ENCODE measurements at regions not wholly inside any gene's neighbourhood (a gene's known extent, or its start where the extent isn't known, plus 50 kb on each side); places are given as distances from the start of the nearest gene placed in this dataset.

- no peak for TF ChIP-seq CTCF (IDR thresholded peaks at IDR 0.05; ENCODE audit: borderline replicate concordance, extremely low read depth, low read length, poor library complexity, severe bottlenecking)
- no peak for TF ChIP-seq EZH2 (IDR thresholded peaks at IDR 0.05; ENCODE audit: borderline replicate concordance, low read depth, low read length, severe bottlenecking)
- Histone ChIP-seq H3K36me3 (ENCODE audit: insufficient read depth, low read length) (no peaks in the 10 kb centered on the region), H3K9me3 (ENCODE audit: insufficient read depth, low read length, severe bottlenecking) (no peaks in the 10 kb centered on the region), H3K27ac (ENCODE audit: low read length) (no peak overlapping the region), H4K20me1 (ENCODE audit: insufficient read depth, low read length) (no peaks in the 10 kb centered on the region), H3K4me1 (ENCODE audit: insufficient read depth, low read length) (no peaks in the 10 kb centered on the region), H3K79me2 (ENCODE audit: insufficient read depth, low read length) (no peaks in the 10 kb centered on the region), H3K4me2 (ENCODE audit: insufficient read depth, low read length) (no peak overlapping the region), H3K9ac (ENCODE audit: low read depth, low read length) (no peak overlapping the region), H3K27me3 (ENCODE audit: insufficient read depth, low read length, poor library complexity) (no peaks in the 10 kb centered on the region), H2AFZ (ENCODE audit: low read depth, low read length) (no peak overlapping the region), H3K4me3 (ENCODE audit: low read depth in 1 of 2, low read length in 2 of 2) (no peak overlapping the region)
- no peak for ATAC-seq (ENCODE audit: insufficient read depth, low read depth)
- DNase-seq: no peak
Observed at GRCh38 chr7:10706875-10707493, 266.7 kb upstream of the PHF14 start.

GRCh38 chr7:10707519-10707918 lies 266.2 kb upstream of the PHF14 start:
- DNase-seq: no peak
- no peak overlapping the region for H2AFZ ChIP-seq (ENCODE audit: low read depth, low read length)

GRCh38 chr7:10708447-10708846 lies 265.2 kb upstream of the PHF14 start:
- Histone ChIP-seq H3K4me2 (ENCODE audit: insufficient read depth, low read length) (no peak overlapping the region), H3K9ac (ENCODE audit: low read depth, low read length) (no peak overlapping the region), H2AFZ (ENCODE audit: low read depth, low read length) (no peak overlapping the region)

More at GRCh38 chr7:10707519-10707918, 266.2 kb upstream of the PHF14 start:
- Histone ChIP-seq H3K4me3 (ENCODE audit: low read depth in 1 of 2, low read length in 2 of 2) (no peak overlapping the region), H3K9ac (ENCODE audit: low read depth, low read length) (no peak overlapping the region), H3K9me3 (ENCODE audit: insufficient read depth, low read length, severe bottlenecking) (no peaks in the 10 kb centered on the region), H3K79me2 (ENCODE audit: insufficient read depth, low read length) (no peaks in the 10 kb centered on the region), H3K4me1 (ENCODE audit: insufficient read depth, low read length) (no peaks in the 10 kb centered on the region), H3K36me3 (ENCODE audit: insufficient read depth, low read length) (no peaks in the 10 kb centered on the region), H3K27ac (ENCODE audit: low read length) (no peak overlapping the region), H4K20me1 (ENCODE audit: insufficient read depth, low read length) (no peaks in the 10 kb centered on the region), H3K4me2 (ENCODE audit: insufficient read depth, low read length) (no peak overlapping the region), H3K27me3 (ENCODE audit: insufficient read depth, low read length, poor library complexity) (no peaks in the 10 kb centered on the region)
- no peak for ATAC-seq (ENCODE audit: insufficient read depth, low read depth)
- TF ChIP-seq CTCF (IDR thresholded peaks at IDR 0.05; ENCODE audit: borderline replicate concordance, extremely low read depth, low read length, poor library complexity, severe bottlenecking) (no peak), EZH2 (IDR thresholded peaks at IDR 0.05; ENCODE audit: borderline replicate concordance, low read depth, low read length, severe bottlenecking) (no peak)

More at GRCh38 chr7:10708447-10708846, 265.2 kb upstream of the PHF14 start:
- Histone ChIP-seq H3K4me1 (ENCODE audit: insufficient read depth, low read length) (no peaks in the 10 kb centered on the region), H3K9me3 (ENCODE audit: insufficient read depth, low read length, severe bottlenecking) (no peaks in the 10 kb centered on the region), H3K27ac (ENCODE audit: low read length) (no peak overlapping the region), H3K27me3 (ENCODE audit: insufficient read depth, low read length, poor library complexity) (no peaks in the 10 kb centered on the region), H3K36me3 (ENCODE audit: insufficient read depth, low read length) (no peaks in the 10 kb centered on the region), H4K20me1 (ENCODE audit: insufficient read depth, low read length) (no peaks in the 10 kb centered on the region), H3K79me2 (ENCODE audit: insufficient read depth, low read length) (no peaks in the 10 kb centered on the region), H3K4me3 (ENCODE audit: low read depth in 1 of 2, low read length in 2 of 2) (no peak overlapping the region)
- no peak for ATAC-seq (ENCODE audit: insufficient read depth, low read depth)
- no peak for DNase-seq
- TF ChIP-seq EZH2 (IDR thresholded peaks at IDR 0.05; ENCODE audit: borderline replicate concordance, low read depth, low read length, severe bottlenecking) (no peak), CTCF (IDR thresholded peaks at IDR 0.05; ENCODE audit: borderline replicate concordance, extremely low read depth, low read length, poor library complexity, severe bottlenecking) (peak; percentile 20)
